Daoy (cell line): ENCODE measurements at regions not wholly inside any gene's neighbourhood (a gene's known extent, or its start where the extent isn't known, plus 50 kb on each side); places are given as distances from the start of the nearest gene placed in this dataset.

Experiments
- DNase-seq: peaks from one replicate; pipeline ENCODE4 v3.0.0-alpha.2; 2015; ENCODE audit warnings: low read depth

- DNase-seq = peak; percentile 94
Measured at GRCh38 chr6:26196846-26197635, 109.8 kb downstream of the HFE start.

GRCh38 chr6:26197636-26197932 is 110.4 kb downstream of the HFE start:
- DNase-seq = no peak

- DNase-seq = peak; percentile 53
Measured at GRCh38 chr6:26197933-26198721, 110.9 kb downstream of the HFE start.

- DNase-seq = no peak
Measured at GRCh38 chr6:26198722-26199056, 111.5 kb downstream of the HFE start.

- peak; percentile 84 for DNase-seq
Measured at GRCh38 chr6:26199057-26199772, 112.0 kb downstream of the HFE start.

GRCh38 chr6:26199773-26200764 is 112.8 kb downstream of the HFE start:
- DNase-seq = no peak

GRCh38 chr6:26200918-26201721 is 113.9 kb downstream of the HFE start:
- DNase-seq = no peak

GRCh38 chr6:26202201-26202611 is 115.0 kb downstream of the HFE start:
- no peak for DNase-seq

- no peak for DNase-seq
Measured at GRCh38 chr6:26202811-26203583, 115.8 kb downstream of the HFE start.

GRCh38 chr6:26204332-26205160 is 117.3 kb downstream of the HFE start:
- DNase-seq = peak; percentile 98

- peak; percentile 93 for DNase-seq
Measured at GRCh38 chr6:26205161-26205624, 118.0 kb downstream of the HFE start.

GRCh38 chr6:26205625-26206574 is 118.7 kb downstream of the HFE start:
- peak; percentile 86 for DNase-seq

GRCh38 chr6:26206868-26207801 is 119.9 kb downstream of the HFE start:
- DNase-seq = no peak

GRCh38 chr6:26211963-26212362 is 124.7 kb downstream of the HFE start:
- no peak for DNase-seq

- DNase-seq = no peak
Measured at GRCh38 chr6:26213334-26214075, 126.3 kb downstream of the HFE start.
